Testis (tissue), 2 donors: ENCODE measurements at regions not wholly inside any gene's neighbourhood (a gene's known extent, or its start where the extent isn't known, plus 50 kb on each side); places are given as distances from the start of the nearest gene placed in this dataset.

Experiments used
- CTCF ChIP-seq, 3 experiments: fragments of 450-650 bp in 2 of 3; fragments of 200-600 bp in 1 of 3; sonication (generic) in 1 of 3; IDR thresholded peaks; one replicate each; pipeline ENCODE4 v1.5.1; 2016 to 2019; ENCODE audit warnings: antibody characterized with exemption in 3 of 3, mild to moderate bottlenecking in 2 of 3, moderate library complexity in 1 of 3
- POLR2A ChIP-seq: fragments of 450-650 bp; IDR thresholded peaks from one replicate; pipeline ENCODE4 v1.6.1; 2017; ENCODE audit warnings: antibody characterized with exemption, mild to moderate bottlenecking, moderate library complexity

DNA sequence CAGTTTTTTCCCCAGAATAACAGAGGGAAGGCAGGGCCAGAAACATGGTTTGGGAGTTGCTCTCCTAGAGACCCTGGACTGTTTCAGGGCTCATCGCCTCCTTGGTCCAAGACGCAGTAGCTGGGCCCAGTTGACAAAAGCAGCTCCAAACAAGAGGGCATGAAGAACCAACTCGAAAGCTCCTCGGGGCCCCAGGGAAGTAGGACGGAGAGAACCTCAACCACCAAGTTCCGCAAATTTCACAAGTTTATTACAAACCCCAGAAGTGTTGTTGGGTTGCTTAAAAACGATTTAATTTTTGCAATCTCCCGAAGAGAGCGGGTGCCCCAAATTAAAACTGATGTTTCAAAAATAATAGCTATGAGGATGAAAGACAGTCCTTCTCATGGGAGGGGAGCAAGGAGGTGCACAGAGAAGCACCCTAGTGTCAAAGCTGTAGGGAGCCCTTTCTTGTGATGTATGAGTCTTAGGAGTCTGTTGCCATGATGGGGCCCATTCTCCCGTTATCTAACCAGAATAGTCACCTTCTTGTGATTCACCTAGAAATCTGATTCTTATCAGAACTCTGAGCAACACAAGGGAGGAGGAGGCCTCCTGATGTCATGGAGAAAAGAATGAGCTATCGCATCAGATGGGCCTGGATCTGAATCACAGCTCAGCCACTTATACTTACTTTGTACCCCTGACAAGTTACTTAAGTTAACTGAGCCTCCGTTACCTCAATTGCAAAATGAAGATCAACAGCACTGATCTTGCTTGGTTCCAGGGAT is 165.7 kb upstream of the IRF2BP2 start:
- no peak for TF ChIP-seq POLR2A
- TF ChIP-seq CTCF (IDR thresholded peaks at IDR 0.05) = no peak
